Aorta (tissue), 5 donors: ENCODE measurements at regions not wholly inside any gene's neighbourhood (a gene's known extent, or its start where the extent isn't known, plus 50 kb on each side); places are given as distances from the start of the nearest gene placed in this dataset.
"Not testable (repeated sequence)": the region's sequence is repeated elsewhere in the genome, so short reads cannot be mapped to it uniquely, and the experiment has no call there.

Experiments
- ATAC-seq: fragments of 200-7000 bp; cut with Tn5 transposase; one replicate; pipeline ENCODE4 v1.9.1; 2022; ENCODE audit warnings: moderate library complexity; ENCODE audit not compliant: low FRiP score
- DNase-seq, 2 donors: peaks; one replicate each; pipeline ENCODE4 v3.0.0-alpha.2; 2020
- H3K27ac ChIP-seq, 2 donors: one replicate each; pipeline ENCODE4 v1.5.1; 2013; ENCODE audit warnings: low read length in 2 of 2, mild to moderate bottlenecking in 2 of 2, moderate library complexity in 2 of 2, control low read depth in 1 of 2, inconsistent platforms in 1 of 2, low read depth in 1 of 2
- H3K27me3 ChIP-seq, 2 donors: one replicate each; pipeline ENCODE4 v1.6.1; 2013; ENCODE audit warnings: control low read depth in 1 of 2, low read length in 1 of 2, mild to moderate bottlenecking in 1 of 2, moderate library complexity in 1 of 2; ENCODE audit not compliant: insufficient read depth in 2 of 2, control insufficient read depth in 1 of 2
- H3K36me3 ChIP-seq, 2 donors: one replicate each; pipeline ENCODE4 v1.6.1; 2013; ENCODE audit warnings: control low read depth in 1 of 2, low read length in 1 of 2, mild to moderate bottlenecking in 1 of 2; ENCODE audit not compliant: insufficient read depth in 2 of 2, control insufficient read depth in 1 of 2
- H3K4me1 ChIP-seq, 2 donors: one replicate each; pipeline ENCODE4 v1.6.1; 2013; ENCODE audit warnings: low read length in 2 of 2, control low read depth in 1 of 2, mild to moderate bottlenecking in 1 of 2, moderate library complexity in 1 of 2; ENCODE audit not compliant: insufficient read depth in 2 of 2, control insufficient read depth in 1 of 2
- H3K4me3 ChIP-seq, 2 donors: one replicate each; pipeline ENCODE4 v1.5.1; 2013; ENCODE audit warnings: low read length in 2 of 2, control low read depth in 1 of 2, mild to moderate bottlenecking in 1 of 2
- H3K9me3 ChIP-seq: one replicate; pipeline ENCODE4 v1.6.1; 2013; ENCODE audit warnings: mild to moderate bottlenecking, low read length; ENCODE audit not compliant: control insufficient read depth
- WGBS, 2 donors: extraction: QIAGEN DNeasy Blood & Tissue Kit; methylation state at CpG; one replicate each; pipeline ENCODE4 v1.1.7; 2013; 5-methylcytosine and 5-hydroxymethylcytosine counted together
- intact Hi-C, 2 donors: fragments of 100-400 bp; cut with DNase I; formaldehyde crosslinking; loops; one replicate each; pipeline versions ENCODE4 v1.14.2 to v1.15.0; 2022
- donor health status: healthy with polysubstance abuse.
- donor health status: Bipolar disorder and iron deficiency.
- donor health status: DM: no; HTN: no; CAD: no.
- donor health status: DM: no; HTN: no; CAD: no.
- donor health status: DM: yes; HTN: yes; CAD: no.

DNA sequence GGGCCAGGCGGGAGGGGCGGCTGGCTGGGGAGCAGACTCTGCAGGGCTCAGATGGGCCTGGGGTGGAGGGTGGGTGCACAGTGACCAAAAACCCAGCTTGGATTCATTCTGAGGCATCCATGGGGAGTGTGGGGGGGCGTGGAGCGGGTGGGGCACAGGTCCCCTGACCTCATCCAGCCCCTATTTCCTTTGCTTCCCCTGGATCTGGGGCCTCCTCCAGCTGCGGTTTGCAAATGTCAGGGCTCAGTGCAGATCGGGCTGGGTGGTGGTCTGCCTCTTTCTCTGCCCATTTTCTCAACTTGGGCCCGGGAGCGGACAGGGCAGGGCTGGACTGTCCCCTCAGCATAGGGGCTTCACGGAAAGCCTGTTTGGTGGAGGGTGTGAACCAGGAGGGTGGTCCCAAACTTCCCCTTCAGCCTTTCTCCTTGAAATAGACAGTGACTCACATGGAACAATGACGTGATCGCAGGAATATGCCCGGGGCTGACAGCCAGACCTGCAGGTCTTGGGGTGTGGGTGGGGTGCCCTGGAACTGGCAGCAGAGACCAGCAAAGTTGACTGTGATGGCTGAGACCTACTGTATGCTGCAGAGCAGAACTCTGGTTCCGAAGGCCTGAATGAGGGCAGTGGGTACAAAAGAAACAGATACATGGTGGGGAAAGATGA, 72.9 kb upstream of the PODXL start:
- Histone ChIP-seq H3K9me3 (no peaks in the 10 kb centered on the region), H3K4me3 (no peak overlapping the region), H3K36me3 (no peaks in the 10 kb centered on the region), H3K27ac (no peak overlapping the region), H3K27me3 (no peaks in the 10 kb centered on the region), H3K4me1 (no peaks in the 10 kb centered on the region)
- ATAC-seq: peak; percentile 33
- 78 to 82% methylated on average over 13 of the region's 13 CpGs for WGBS, 2 donors
- intact Hi-C loops: no loop called here
- DNase-seq: no peak

- intact Hi-C loops: no loop called here
- WGBS, 2 donors: 63 to 65% methylated on average over 8 of the region's 8 CpGs
- Histone ChIP-seq H3K27ac (no peak overlapping the region), H3K4me1 (no peaks in the 10 kb centered on the region), H3K27me3 (no peaks in the 10 kb centered on the region), H3K36me3 (no peaks in the 10 kb centered on the region), H3K9me3 (no peaks in the 10 kb centered on the region), H3K4me3 (no peak overlapping the region)
- DNase-seq (no peak), ATAC-seq (peak; percentile 15)
Measured at GRCh38 chr7:131628634-131629033, 72.2 kb upstream of the PODXL start.

- intact Hi-C loops: no loop called here
- H3K27ac ChIP-seq: no peak overlapping the region
Measured at GRCh38 chr7:131627735-131628190, 71.3 kb upstream of the PODXL start.

GRCh38 chr7:131626643-131627042, 70.2 kb upstream of the PODXL start:
- no peaks in the 10 kb centered on the region for H3K9me3 ChIP-seq
- WGBS, 2 donors: 95 to 96% methylated on average over 6 of the region's 6 CpGs
- H3K27ac ChIP-seq: no peak overlapping the region
- no peaks in the 10 kb centered on the region for H3K36me3 ChIP-seq
- no peak for DNase-seq
- intact Hi-C loops: no loop called here
- H3K4me3 ChIP-seq: no peak overlapping the region
- no peak for ATAC-seq
- H3K4me1 ChIP-seq: no peaks in the 10 kb centered on the region
- H3K27me3 ChIP-seq: no peaks in the 10 kb centered on the region

More at GRCh38 chr7:131627735-131628190, 71.3 kb upstream of the PODXL start:
- no peaks in the 10 kb centered on the region for H3K9me3 ChIP-seq
- DNase-seq (no peak), ATAC-seq (no peak)
- H3K4me3 ChIP-seq: no peak overlapping the region
- 66 to 69% methylated on average over 6 of the region's 6 CpGs for WGBS, 2 donors
- H3K36me3 ChIP-seq: no peaks in the 10 kb centered on the region
- H3K27me3 ChIP-seq: no peaks in the 10 kb centered on the region
- H3K4me1 ChIP-seq: no peaks in the 10 kb centered on the region

DNA sequence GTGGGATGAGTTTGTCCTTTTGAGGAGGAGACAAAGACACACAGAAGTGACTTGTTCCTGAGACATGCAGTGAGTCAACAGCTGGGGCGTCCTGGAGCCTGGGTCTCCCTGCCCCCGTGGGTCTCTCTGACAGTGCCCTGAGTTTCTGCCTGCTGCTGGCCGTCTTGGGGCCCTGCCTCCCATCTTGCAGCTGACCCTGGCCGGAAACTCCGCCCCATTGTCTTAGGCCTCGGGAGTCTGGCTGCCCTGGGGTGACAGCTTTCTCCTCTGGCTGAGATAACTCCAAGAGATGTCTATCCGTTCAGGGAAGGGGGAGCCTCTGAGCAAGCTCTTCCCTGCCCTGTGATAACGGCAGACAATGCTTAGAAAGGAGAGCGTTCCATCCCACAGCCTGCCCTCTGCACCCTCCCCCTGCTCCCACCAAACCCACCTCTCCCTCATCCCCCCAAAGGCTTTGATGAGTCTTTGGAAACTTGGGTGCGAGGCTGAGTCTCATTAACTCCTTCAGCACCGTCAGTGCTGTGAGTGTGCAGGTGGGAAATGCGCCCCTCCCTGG, 69.5 kb upstream of the PODXL start:
- no peaks in the 10 kb centered on the region for H3K9me3 ChIP-seq
- H3K4me1 ChIP-seq: no peaks in the 10 kb centered on the region
- WGBS, 2 donors: 63 to 73% methylated on average over 12 of the region's 12 CpGs
- H3K27me3 ChIP-seq: no peaks in the 10 kb centered on the region
- no peak overlapping the region for H3K27ac ChIP-seq
- ATAC-seq: no peak
- H3K36me3 ChIP-seq: no peaks in the 10 kb centered on the region
- no peak overlapping the region for H3K4me3 ChIP-seq
- intact Hi-C loops: no loop called here
- peak in 1 of 2 donors; percentile 80 for DNase-seq

DNA sequence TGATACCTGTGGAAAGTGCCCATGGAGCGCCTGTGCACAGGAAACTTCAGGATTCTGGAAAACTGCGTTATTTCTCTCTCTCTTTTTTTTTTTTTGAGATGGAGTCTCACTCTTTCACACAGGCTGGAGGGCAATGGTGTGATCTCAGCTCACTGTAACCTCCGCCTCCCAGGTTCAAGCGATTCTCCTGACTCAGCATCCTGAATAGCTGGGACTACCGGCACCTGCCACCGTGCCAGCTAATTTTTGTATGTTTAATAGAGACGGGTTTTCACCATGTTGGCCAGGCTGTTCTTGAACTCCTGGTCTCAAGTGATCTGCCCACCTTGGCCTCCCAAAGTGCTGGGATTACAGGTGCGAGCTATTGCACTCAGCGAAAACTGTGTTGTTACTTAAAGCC, 68.9 kb upstream of the PODXL start:
- H3K4me3 ChIP-seq, DNase-seq, H3K36me3 ChIP-seq, intact Hi-C loops, H3K4me1 ChIP-seq, H3K27ac ChIP-seq, H3K9me3 ChIP-seq, ATAC-seq, H3K27me3 ChIP-seq: not testable (repeated sequence)
- WGBS, 2 donors: 92 to 95% methylated on average over 9 of the region's 9 CpGs

- Histone ChIP-seq H3K9me3 (no peaks in the 10 kb centered on the region), H3K4me1 (no peaks in the 10 kb centered on the region), H3K27me3 (no peaks in the 10 kb centered on the region), H3K36me3 (no peaks in the 10 kb centered on the region), H3K4me3 (no peak overlapping the region), H3K27ac (no peak overlapping the region)
- no peak for DNase-seq
- WGBS, 2 donors: 90 to 94% methylated on average over 7 of the region's 7 CpGs
- intact Hi-C loops: no loop called here
- no peak for ATAC-seq
Measured at GRCh38 chr7:131624536-131624935, 68.1 kb upstream of the PODXL start.

DNA sequence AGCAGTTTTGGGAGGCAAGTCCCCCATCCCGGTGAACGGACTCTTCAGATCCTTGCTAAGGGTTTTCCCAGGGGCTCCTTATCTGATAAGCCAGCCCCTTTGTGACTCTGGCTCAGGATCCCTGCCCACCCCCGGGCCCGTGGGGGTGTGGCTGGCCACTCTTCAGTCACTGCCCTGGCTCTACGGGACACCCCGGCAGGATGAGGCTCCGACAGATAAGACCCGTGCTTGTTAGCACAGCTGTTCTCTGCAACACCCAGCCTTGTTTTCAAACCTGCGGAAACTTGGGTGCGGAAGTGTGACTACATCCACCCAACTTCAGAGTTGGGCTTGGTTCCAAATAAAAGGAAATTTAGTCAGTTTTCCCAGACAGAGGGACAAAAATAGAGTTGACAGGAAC, 66.7 kb upstream of the PODXL start:
- H3K9me3 ChIP-seq: no peaks in the 10 kb centered on the region
- no peak overlapping the region for H3K27ac ChIP-seq
- H3K27me3 ChIP-seq: no peaks in the 10 kb centered on the region
- WGBS, 2 donors: 7 to 8% methylated on average over 10 of the region's 10 CpGs
- ATAC-seq: peak; percentile 45
- no peak for DNase-seq
- H3K36me3 ChIP-seq: no peaks in the 10 kb centered on the region
- intact Hi-C loops: no loop called here
- H3K4me3 ChIP-seq: no peak overlapping the region
- H3K4me1 ChIP-seq: no peaks in the 10 kb centered on the region

- no peak overlapping the region for H3K27ac ChIP-seq
- ATAC-seq: no peak
- H3K4me3 ChIP-seq: no peak overlapping the region
- H3K36me3 ChIP-seq: no peaks in the 10 kb centered on the region
- no peaks in the 10 kb centered on the region for H3K9me3 ChIP-seq
- H3K4me1 ChIP-seq: no peaks in the 10 kb centered on the region
- intact Hi-C loops: no loop called here
- H3K27me3 ChIP-seq: no peaks in the 10 kb centered on the region
- 44 to 54% methylated on average over 2 of the region's 2 CpGs for WGBS, 2 donors
- DNase-seq: no peak
Measured at GRCh38 chr7:131621652-131622051, 65.2 kb upstream of the PODXL start.
